ENCODE measurements at regions not wholly inside any gene's neighbourhood (a gene's known extent, or its start where the extent isn't known, plus 50 kb on each side); places are given as distances from the start of the nearest gene placed in this dataset.

- no peak for ATAC-seq (ENCODE audit: insufficient number of reproducible peaks, low FRiP score, low read depth)
- no peak for DNase-seq (ENCODE audit: low spot score)
- no peaks in the 10 kb centered on the region for H3K9me3 ChIP-seq
- no peak for TF ChIP-seq CTCF (IDR thresholded peaks at IDR 0.05)
- H3K27ac ChIP-seq: no peak overlapping the region
- no peaks in the 10 kb centered on the region for H3K27me3 ChIP-seq (replicated peaks; ENCODE audit: insufficient read depth)
- H3K36me3 ChIP-seq: no peaks in the 10 kb centered on the region
- H3K4me3 ChIP-seq: no peak overlapping the region
- no peaks in the 10 kb centered on the region for H3K4me1 ChIP-seq (ENCODE audit: control insufficient read depth in 1 of 2, low read depth in 2 of 2)
These were observed 478.9 kb upstream of the LMO3 start for GRCh38 chr12:17084831-17085230.

GRCh38 chr12:17079251-17079909 lies 473.4 kb upstream of the LMO3 start:
- Histone ChIP-seq H3K4me1 (ENCODE audit: control insufficient read depth in 1 of 2, low read depth in 2 of 2) (peaks cover 0 to 7% of the 10 kb centered on the region in 2 donors), H3K4me3 (no peak overlapping the region), H3K9me3 (no peaks in the 10 kb centered on the region), H3K27me3 (replicated peaks; ENCODE audit: insufficient read depth) (no peaks in the 10 kb centered on the region), H3K27ac (no peak overlapping the region), H3K36me3 (no peaks in the 10 kb centered on the region)
- ATAC-seq (ENCODE audit: insufficient number of reproducible peaks, low FRiP score, low read depth) (no peak), DNase-seq (ENCODE audit: low spot score) (no peak)
- TF ChIP-seq CTCF (IDR thresholded peaks at IDR 0.05): no peak

- TF ChIP-seq CTCF (IDR thresholded peaks at IDR 0.05): no peak
- Histone ChIP-seq H3K27ac (no peak overlapping the region), H3K4me3 (no peak overlapping the region), H3K27me3 (replicated peaks; ENCODE audit: insufficient read depth) (no peaks in the 10 kb centered on the region), H3K36me3 (no peaks in the 10 kb centered on the region), H3K9me3 (no peaks in the 10 kb centered on the region), H3K4me1 (ENCODE audit: control insufficient read depth in 1 of 2, low read depth in 2 of 2) (peaks cover 0 to 7% of the 10 kb centered on the region in 2 donors)
- ATAC-seq (ENCODE audit: insufficient number of reproducible peaks, low FRiP score, low read depth) (no peak), DNase-seq (ENCODE audit: low spot score) (no peak)
These were observed 471.6 kb upstream of the LMO3 start for GRCh38 chr12:17077594-17077993.

GRCh38 chr12:17076811-17077210 lies 470.8 kb upstream of the LMO3 start:
- Histone ChIP-seq H3K4me3 (no peak overlapping the region), H3K27me3 (replicated peaks; ENCODE audit: insufficient read depth) (no peaks in the 10 kb centered on the region), H3K36me3 (no peaks in the 10 kb centered on the region), H3K9me3 (no peaks in the 10 kb centered on the region), H3K27ac (no peak overlapping the region), H3K4me1 (ENCODE audit: control insufficient read depth in 1 of 2, low read depth in 2 of 2) (peaks cover 0 to 7% of the 10 kb centered on the region in 2 donors)
- ATAC-seq (ENCODE audit: insufficient number of reproducible peaks, low FRiP score, low read depth) (no peak), DNase-seq (ENCODE audit: low spot score) (no peak)
- TF ChIP-seq CTCF (IDR thresholded peaks at IDR 0.05): no peak

GRCh38 chr12:17076028-17076744 lies 470.2 kb upstream of the LMO3 start:
- Histone ChIP-seq H3K4me3 (no peak overlapping the region), H3K27ac (no peak overlapping the region), H3K9me3 (no peaks in the 10 kb centered on the region), H3K4me1 (ENCODE audit: control insufficient read depth in 1 of 2, low read depth in 2 of 2) (peaks cover 0 to 7% of the 10 kb centered on the region in 2 donors), H3K36me3 (no peaks in the 10 kb centered on the region), H3K27me3 (replicated peaks; ENCODE audit: insufficient read depth) (no peaks in the 10 kb centered on the region)
- ATAC-seq (ENCODE audit: insufficient number of reproducible peaks, low FRiP score, low read depth) (no peak), DNase-seq (ENCODE audit: low spot score) (no peak)
- no peak for TF ChIP-seq CTCF (IDR thresholded peaks at IDR 0.05)
